HG02938 (cell line): ENCODE measurements at regions not wholly inside any gene's neighbourhood (a gene's known extent, or its start where the extent isn't known, plus 50 kb on each side); places are given as distances from the start of the nearest gene placed in this dataset.
"Not testable (repeated sequence)": the region's sequence is repeated elsewhere in the genome, so short reads cannot be mapped to it uniquely, and the experiment has no call there.

ENCODE experiments used
- ATAC-seq: cut with Tn5 transposase; IDR thresholded peaks from one replicate; pipeline ENCODE4 v1.9.1; 2021; ENCODE audit warnings: mild to moderate bottlenecking, moderate library complexity; ENCODE audit not compliant: unreplicated experiment

DNA sequence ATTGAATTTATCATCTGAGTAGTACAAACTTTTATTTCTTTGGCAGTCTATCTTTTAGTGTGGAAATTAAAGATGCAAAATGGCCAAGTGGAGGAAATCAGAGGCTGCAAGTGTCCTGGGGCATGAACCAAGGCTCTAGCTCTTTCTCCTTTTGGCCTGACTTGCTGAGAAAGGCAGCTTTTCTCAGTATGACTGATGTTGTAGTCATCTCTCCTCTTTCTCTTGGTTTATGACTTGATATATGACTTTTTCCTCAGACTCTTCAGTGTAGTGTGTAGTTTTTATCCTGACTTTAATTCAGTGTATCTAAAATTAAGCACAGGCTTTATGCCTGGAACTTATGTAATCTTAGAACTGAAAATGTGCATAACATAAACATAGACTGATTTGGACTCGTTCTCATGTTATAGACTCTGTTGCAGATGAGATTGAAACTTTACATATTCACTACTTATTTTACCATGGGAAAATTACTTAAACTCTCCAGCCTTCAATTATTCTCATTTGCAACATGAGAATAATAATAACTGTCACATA is 65.7 kb downstream of the SLITRK5 start:
- ATAC-seq, result no peak

DNA sequence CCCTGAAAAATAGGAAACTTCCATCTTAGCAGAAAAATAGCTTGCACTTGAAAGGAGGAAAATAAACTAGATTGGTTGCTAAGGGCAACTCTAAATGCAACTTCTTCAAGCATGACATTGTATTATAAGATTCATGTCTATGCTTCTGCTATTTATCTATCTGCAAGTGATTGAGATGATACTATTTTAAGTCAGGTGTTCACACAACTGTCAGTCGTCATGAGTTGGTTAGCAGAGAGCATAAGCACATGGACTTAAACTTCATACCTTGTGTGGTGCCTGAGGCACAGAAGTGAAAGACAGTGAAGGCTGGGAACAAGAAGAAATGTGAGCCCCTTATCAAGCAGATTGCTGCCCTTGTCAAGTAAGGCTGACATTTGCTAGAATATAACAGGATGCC is 82.9 kb downstream of the SLITRK5 start:
- no peak for ATAC-seq

DNA sequence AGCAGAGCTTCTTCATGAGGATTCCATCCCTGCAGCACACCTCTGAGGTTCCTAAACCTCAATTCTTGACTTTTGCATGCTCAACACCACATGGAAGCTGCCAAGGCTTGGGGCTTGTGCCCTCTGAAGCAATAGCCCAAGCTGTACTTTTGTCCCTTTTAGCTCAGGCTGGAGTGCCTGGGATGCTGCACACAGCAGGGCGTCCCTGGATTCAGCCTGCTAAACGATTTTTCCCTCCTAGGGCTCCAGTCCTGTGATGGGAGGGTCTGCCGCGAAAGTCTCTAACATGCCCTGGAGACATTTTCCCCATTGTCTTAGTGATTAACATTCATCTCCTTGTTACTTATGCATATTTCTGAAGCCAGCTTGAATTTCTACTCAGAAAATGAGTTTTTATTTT is 98.3 kb downstream of the SLITRK5 start:
- ATAC-seq, result no peak

DNA sequence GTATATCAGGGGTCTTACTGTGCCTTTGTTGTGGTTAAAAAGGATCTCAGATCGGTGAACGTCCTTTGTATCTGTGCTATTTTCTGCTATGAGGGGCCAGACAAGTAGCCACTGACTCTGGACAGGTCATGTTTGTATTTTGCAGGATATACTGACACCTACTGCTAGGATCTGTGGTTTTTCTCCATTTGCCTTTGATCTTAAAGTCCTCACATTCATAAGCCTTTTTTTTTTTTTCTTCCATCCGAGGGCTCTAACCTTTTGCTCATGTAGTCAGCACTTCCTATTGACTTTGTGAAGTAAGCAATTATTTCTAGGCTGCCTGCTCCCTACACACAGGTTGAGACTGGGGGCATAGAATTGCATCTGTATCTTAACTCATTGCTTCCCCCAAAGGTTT is 106.2 kb downstream of the SLITRK5 start:
- no peak for ATAC-seq

DNA sequence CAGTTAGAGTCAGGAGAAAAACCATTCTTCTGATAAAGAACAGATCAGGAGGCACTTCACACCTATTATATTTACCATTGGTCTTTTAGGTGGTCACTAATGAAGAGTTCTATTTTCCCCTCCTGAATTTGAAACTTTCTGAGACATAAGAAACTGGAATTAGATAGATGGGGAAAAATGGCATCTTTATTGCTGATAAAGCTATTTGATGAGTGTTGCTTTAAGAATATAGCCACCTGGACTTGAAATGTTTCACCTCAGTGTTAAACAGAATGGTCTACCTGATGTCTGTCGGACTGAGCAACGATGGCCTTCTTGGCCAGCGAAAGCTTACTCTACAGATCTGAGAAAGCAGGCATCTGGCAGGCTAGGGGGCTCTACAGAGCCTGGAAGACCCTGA is 107.0 kb downstream of the SLITRK5 start:
- ATAC-seq, result no peak

DNA sequence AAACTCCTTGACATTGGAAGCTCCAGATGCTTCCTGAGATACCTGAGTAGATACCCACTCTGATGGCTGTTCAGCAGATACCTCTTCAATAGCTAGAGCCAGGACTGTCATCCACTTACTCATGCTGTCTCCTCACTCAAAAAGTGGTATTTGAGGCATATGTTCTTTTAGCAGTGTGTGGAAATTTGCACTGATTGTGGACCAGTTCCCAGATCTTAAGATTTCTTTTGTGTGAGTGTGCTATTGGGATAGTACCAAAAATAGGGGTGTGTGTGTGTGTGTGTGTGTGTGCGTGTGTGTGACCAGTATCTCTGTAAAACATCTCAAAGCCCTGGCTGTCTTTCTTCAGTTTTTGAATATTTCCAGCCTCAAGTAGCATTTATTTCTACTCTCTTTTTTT is 108.3 kb downstream of the SLITRK5 start:
- no peak for ATAC-seq

DNA sequence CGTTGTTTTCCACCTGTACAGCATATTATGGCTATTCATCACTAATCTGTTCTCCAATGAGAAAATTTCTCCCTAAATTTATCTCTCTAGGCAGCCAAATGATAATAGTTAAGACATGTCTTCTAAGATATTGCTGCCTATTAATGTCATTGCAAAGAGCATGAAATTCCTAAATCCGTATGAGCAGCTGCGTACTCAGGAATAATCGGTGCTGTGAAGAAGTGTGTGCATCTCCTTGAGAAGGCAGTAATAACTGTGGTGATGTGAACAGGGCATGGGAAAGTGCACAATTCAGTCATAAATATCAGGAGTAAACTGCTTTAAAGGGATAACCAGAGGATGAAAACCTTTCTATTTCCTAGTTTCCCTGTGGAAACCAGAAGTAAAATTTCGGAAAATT is 112.2 kb downstream of the SLITRK5 start:
- ATAC-seq, result no peak

DNA sequence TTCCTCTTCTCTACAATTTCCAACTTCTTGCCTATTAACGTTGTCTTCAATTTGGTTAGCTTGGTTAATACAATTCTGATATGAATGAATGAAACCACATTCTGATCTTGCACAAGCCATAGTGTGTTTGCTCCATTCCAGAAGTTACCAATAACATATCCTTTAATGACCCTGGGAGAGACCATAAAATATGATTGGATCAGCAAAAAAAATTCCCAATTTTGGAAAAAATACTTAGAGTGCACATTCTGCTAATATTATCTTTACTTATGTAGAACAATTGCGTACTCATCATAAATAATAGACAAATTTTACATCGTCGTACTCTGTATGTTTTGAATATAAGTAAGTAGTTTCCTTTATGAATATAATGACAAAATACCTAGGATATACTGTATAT is 117.2 kb downstream of the SLITRK5 start:
- ATAC-seq, result no peak

DNA sequence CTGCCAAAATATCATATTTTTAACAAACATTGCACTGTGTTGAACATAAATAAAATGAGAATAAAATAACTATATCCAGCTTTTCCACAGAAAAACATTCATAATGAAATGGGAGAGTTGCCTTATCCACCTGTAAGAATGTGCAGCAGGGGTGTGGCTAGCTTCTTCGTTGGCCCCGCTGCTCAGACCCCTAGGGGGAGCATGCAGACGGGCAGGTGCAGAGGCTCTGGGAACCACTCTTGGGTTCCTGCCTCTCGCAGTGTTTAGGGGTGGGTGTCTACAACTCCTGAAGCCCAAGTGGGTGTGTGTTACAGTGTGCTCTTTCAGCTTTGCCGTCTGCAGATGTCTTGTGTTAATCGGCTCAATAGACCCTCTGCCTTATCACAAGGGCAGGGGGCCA is 121.7 kb downstream of the SLITRK5 start:
- no peak for ATAC-seq

DNA sequence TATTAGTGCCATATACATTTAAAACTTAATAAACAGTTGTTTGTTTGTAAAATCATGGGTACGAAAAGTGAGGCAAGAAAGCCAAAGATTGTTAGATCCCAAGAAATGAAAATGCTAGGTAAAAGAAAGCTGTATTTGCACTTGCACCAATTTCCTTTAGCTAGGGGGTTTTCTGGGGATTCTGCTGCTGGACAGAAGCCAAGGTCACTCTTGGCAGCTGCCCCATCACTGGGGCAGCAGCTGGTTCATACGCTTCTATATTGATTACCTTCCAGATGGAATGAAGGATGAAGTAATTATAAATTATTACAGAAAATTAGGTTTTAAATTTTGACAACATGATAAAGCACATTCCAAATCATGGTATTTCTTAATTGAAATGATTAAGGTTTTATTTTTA is 127.4 kb downstream of the SLITRK5 start:
- no peak for ATAC-seq

DNA sequence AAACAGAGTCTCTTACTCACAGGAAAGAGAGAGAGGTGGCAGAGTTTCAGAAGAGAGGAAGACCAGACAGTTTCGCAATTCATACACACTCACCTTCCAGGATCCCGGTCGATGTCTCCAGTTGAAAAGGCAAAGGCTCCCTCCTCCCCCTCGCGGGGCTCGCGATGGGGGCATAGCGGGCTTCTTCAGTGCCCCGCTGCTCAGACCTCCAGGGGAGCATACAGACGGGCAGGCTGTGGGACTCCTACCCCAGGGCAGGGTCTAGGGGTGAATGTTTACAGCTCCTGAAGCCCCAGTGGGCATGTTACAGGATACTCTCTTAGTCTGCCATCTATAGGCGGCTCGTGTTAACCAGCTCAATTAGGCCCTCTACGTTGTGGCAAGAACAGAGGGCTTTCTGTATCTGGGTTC is 139.2 kb downstream of the SLITRK5 start:
- ATAC-seq, result no peak

DNA sequence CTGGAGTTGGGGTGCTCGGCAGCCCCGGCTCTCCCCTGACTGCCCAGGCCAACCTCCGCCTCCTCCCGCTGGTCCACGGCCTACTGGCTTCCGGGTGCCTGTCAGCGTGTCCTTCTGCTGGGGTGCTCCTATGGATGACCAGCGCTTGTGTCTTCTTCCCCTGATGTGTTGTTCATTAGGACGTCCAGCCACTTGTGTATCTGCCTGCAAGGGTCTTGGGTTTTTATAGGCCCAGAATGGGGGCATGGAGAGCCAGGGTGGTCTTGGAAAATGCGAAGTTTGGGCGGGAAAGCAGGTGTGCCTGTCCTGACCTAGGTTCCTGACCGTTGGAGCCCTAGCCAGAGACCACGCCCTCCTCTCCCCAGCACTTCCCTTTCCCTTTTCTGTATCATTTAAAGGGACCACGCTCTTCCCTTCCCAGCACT is 139.8 kb downstream of the SLITRK5 start:
- ATAC-seq, result no peak

DNA sequence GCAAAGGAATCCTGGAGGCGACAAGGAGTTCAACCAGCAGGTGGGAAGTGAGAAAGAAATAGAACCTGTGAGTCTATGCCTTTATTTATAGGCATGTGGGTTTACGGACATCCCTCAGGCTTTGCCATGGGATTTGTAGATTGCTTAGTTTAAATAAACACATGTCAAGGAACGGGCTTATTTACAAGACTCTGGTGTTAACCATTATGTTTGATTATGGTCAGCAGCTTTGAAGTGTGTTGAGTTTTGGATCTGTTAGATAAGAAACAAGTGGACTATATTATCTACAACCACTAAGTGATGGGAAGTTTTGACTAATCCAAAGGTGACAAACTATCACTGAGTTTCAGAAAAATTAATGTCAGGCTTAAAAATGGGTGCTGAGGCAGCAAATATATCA is 143.2 kb downstream of the SLITRK5 start:
- no peak for ATAC-seq

DNA sequence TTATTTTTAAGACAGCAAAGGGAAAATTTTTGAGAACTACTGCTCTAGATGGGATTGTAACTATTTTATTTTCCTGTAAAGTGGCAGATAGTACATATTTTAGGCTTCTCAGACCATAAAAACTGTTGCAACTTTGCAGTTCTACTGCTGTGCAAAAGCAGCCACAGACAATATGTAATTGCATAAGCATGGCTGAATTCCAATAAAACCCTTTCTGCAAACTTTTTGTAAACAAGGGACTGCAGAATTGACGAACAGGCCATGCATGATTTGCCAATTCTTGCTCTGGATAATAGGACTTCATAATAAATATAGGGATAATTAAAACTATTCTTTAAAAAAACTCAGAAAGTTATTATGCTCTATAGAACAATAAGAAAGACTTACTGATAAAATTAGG is 149.1 kb downstream of the SLITRK5 start:
- ATAC-seq, result no peak

DNA sequence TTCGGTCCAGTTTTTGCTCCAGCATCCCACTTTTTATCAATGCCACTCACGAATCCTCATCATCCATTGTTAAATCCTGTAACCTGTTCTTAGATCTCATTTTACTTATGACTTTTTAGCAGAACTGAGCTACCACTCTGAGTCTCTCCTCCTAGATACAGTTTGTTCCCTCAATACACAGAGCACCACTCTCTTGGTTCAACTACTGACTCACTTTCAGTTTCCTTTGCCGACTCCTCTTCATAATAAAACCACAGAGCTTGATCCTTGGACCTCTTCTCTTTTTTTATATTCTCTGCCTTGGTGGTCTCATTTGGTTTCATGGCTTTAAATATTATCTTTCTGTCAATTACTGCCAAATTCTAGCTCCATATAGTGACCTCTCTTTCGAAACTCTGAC is 150.3 kb downstream of the SLITRK5 start:
- ATAC-seq, result no peak

DNA sequence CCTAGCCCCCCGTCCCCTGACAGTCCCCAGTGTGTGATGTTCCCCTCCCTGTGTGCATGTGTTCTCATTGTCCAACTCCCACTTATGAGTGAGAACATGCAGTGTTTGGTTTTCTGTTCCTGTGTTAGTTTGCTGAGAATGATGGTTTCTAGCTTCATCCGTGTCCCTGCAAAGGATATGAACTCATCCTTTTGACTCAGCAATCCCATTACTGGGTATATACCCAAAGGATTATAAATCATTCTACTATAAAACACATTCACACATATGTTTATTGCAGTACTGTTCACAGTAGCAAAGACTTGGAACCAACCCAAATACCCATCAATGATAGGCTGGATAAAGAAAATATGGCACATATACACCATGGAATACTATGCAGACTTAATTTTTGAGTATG is 155.1 kb downstream of the SLITRK5 start:
- not testable (repeated sequence) for ATAC-seq

DNA sequence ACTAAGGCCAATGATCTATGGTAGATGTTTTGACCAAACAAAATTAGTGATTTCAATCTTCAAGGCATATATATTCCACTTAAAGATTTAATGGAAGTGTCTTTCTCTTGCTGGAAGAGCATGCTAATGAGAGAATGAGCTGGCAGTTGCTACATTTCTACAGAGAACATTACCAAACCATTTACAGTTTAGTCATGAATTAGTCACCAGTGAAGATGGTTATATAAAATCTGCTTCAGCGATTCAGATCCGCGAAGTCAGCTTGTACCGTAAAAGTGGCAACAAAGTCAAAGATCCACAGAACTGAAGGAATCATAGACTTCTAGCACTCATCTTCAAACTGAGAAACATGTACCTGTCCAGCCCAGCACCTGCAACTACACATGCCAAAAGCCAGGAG is 156.3 kb downstream of the SLITRK5 start:
- ATAC-seq, result no peak

DNA sequence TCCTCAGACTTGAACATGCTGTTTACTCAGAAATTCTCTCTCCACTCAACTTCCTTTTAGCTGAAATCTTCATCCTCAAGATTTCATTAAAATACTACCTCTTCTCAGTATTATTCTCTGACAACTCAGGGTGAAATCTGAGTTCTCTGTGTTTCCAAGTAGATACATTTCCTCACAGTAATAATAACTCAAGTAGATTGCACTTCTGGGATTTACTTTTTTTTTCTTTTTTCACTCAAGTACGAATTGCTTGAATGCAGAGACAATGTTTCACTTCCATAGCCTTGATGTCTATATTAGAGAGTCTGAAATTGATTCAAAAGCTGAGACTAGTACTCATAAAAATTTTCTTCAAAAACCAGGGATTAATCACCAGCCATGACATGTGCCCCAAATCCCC is 166.4 kb downstream of the SLITRK5 start:
- no peak for ATAC-seq

DNA sequence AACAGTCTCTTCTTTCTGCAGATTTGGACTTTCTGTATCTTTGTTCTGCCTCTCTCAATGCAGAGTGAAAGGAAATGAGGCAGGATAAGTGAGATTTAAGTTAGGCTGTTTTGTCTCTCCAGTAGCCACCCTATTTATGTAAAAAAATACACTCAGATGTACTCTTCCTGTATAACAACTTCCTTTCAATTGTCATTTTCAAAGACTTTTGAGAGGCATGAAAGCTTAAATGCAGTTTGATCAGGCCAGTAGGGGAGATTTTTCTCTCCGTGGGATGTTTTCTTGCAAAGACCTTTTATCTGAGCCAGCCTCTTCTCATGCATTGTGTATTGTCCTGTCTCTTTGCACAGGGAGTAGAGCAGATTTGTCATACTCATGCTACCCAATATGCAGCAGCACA is 166.8 kb downstream of the SLITRK5 start:
- ATAC-seq, result no peak

DNA sequence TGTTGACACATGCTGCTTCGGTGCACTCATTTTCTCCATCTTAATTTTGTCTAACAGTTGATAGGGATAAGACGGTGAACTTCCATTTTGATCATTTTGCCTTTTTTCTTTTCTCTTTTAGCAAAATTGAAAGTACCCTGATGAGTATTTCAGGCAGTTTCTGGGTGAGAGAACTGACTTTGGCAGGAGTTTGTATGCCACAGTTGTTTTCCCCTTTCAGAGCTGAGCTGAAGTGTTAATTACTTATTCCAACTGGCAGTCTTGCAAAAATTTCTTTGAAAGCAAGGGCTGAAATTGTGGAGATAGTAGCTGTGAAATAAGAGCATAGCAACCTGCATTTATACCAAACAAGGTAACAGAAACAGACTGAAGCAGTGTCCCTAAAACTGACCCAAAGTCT is 180.2 kb downstream of the SLITRK5 start:
- no peak for ATAC-seq

DNA sequence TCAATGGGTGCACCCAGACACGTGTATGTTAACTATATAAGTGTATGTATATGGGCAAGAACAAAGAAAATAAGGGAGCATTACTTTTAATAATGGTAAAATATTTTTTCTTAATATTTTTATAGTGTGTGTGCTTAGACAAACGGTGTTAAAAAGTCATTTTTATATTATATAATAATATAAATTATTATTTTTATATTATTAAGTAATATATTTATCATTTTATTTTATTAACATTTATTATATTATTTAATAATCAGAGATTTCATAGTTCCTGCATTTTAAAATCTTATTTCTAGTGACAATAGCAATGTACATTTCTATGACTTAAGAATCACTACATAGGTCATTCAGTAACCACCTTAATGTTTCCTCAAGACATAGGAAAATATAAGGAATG is 184.4 kb downstream of the SLITRK5 start:
- ATAC-seq, result no peak

DNA sequence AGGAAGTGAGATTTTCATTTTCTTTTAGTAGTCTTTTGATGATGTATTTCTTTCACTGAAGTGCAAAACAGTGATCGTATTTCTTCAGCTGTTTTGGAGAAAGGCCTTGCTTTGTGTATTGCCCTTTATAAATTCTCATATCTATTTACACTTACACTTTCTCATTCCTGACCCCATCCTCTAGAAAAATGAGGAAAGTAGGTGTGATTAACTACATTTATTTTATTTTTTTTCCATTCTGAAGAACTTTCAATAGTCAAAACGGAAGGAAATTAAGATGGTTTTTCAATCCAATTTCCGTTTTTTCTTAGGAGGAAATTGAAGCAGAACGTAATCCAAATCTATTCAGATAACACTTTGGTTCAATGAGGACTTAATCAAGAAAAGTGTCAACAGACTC is 188.1 kb downstream of the SLITRK5 start:
- no peak for ATAC-seq

DNA sequence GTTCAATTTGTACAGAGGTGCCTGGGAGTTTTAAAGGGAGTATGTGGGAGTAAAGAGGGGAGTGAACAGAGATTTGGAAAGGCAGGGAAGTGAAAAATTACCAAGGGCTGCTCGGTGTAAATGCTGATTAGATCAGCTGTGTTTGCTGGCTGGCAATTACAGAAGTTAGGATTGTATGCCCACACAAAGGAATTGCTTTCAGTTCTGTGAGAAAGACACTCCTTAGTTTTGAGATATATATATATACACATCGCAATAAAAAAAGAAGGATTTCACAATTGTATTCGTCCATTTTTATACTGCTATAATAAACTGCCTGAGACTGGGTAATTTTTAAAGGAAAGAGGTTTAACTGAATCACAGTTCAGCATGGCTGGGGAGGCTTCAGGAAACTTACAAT is 196.3 kb downstream of the SLITRK5 start:
- no peak for ATAC-seq

DNA sequence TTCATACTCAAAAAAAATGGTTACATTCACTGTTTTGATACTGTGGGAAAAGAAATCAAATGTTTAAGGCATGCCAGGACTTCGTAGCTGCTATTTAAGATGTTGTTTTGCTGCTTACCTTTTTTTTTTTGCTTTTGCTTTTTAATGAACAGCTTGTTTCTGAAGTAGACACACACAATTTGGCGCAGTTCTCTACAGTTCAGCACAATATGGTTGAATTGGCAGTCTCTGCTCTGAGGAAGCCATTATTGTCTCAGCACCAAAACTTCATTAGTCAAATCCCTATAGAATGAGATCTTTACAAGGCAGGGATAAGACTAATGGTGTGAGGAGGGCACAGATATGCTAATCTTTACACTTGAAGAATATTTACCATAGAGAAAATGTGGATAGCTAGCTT is 197.6 kb downstream of the SLITRK5 start:
- ATAC-seq, result no peak
